DMS 273 treated with DMSO at 0.1 percent for 48 hours (cell line): ENCODE measurements at regions not wholly inside any gene's neighbourhood (a gene's known extent, or its start where the extent isn't known, plus 50 kb on each side); places are given as distances from the start of the nearest gene placed in this dataset.

ENCODE experiments used
- DNase-seq: peaks from one replicate; lab custom pipeline; 2025; lab: John Stamatoyannopoulos, UW

DNA sequence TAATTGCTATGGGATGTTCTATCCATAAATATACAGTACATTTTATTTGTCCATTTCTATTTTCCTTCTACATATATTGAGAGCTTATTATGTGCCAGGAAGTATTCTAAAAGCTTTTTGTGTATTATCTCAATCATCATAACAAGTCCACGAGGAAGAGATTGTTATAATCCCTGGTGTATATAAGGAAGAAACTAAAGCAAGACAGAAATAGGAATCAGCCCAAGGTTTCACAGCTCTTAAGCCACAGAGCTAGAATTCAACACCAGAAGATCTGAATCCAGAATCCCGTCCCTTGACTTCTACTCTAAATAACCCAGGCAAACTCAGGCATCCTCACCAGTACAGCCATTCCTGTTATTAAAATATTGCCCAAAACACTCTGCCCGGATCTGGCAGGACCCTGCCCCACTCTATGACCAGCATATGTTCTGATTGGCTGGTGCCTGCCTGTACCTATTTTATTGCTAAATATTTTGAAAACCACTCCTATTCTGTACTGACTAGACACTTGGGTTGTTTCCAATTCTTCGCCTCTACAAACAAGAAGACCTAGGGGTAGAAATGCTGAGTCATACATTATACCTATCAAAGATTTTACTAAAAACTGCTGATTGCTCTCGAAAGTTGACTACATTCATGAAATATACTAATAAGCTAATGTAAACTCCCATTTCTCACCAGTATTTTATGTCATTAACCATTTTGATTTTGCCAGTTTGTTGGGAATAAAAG, 297.4 kb downstream of the ENC1 start:
- no peak for DNase-seq

DNA sequence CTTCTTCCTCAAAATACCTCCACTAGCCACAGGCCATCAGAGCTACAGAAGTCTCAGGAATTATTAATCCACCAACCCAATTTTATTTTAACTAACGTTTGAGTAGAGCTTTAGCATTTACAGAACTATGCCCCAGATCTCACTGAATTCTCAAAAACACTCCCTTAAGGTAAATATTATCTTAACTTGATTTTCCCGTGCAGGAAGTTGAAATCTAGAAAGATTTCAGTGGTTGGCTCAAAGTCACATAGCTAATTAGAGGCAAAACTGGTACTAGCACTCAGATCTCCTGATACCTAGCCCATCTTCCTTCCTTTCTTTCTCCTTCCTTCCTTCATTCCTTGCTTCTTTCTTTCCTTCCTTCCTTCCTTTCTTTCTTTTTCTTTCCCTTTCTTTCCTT, 298.3 kb downstream of the ENC1 start:
- DNase-seq = no peak

- no peak for DNase-seq
Observed at GRCh38 chr5:74341221-74341620, 299.3 kb downstream of the ENC1 start.

- no peak for DNase-seq
Observed at GRCh38 chr5:74340476-74340875, 300.1 kb downstream of the ENC1 start.

DNA sequence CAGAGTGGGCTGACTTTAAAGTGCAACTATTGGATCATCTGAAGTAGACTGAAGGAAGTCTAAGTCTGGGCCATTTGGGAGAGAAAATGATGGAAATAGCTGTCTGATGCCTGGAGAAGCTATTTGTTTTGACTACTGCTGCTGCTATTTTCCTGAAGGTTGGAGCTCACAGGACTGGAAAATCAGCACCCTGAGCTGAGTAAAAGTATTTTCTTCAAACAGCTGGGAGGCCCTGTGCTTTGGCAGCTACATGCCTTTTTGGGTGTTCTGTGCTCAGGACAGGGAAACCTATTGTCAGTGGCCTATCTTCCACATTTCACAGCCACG, 302.6 kb downstream of the ENC1 start:
- DNase-seq = no peak

DNA sequence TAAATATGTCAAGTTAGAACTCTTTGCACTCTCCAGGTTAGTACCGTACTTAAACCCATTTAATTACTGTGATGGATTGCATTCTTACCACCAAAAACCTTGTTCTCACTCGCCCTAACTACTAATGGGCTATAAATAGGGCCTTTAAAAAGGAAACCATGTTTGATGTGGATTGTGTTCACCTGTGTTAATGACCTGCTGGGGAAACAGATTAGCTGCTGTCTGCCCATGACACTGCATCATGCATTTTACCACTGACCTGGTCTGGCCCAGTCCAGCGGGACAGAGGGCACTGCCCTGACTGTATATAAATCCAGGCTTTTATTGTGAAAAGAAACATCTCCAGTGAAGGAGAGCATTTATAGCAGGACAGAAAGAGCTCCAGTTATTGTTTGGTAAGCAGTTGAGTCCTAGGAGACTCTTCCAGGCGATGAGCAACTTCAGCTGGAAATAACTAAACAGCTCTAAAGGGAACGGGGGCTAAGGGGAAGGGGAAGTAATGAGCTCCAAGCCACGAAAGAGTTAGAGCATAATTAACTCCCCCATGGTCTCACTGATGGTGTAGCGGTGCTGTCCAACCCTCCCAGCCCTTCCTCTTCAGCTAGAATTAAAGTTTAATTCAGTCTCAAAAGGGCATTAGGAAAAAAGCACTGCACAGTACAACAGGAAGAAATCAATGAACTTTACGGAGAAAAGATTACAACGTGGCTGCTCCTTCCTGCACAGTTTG, 303.1 kb downstream of the ENC1 start:
- DNase-seq = no peak

GRCh38 chr5:74336297-74336696, 304.2 kb downstream of the ENC1 start:
- peak; percentile 16 for DNase-seq

DNA sequence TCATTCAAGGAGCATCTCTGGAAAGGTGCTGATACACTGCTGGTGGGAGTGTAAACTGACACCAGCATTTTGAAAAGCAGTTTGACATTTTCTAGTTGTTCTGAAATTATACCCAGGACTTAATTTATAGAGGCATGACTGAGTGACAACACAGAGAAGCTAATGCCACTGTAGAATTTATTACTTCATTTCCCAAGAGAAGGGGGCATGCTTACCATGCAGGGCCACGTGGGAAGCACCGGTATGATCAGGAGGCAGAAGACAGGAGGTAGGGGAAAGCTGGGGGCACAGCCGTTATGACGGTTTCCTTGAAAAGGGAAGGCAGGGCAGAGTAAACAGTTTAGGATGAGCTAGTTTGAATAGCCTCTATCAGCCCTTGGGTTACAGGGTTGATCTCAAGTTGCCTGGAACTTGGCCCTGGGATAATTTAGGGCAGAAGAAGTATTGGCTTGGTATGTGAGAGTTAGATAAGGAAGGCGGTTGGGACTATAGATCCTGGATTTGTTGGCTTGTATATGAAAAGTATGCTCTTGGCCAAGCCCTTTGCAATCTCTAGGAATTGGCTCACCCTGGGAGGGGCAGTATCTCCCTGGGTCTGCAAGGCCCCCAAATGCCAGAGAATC, 305.7 kb downstream of the ENC1 start:
- DNase-seq = no peak

GRCh38 chr5:74334062-74334761, 306.3 kb downstream of the ENC1 start:
- no peak for DNase-seq

DNA sequence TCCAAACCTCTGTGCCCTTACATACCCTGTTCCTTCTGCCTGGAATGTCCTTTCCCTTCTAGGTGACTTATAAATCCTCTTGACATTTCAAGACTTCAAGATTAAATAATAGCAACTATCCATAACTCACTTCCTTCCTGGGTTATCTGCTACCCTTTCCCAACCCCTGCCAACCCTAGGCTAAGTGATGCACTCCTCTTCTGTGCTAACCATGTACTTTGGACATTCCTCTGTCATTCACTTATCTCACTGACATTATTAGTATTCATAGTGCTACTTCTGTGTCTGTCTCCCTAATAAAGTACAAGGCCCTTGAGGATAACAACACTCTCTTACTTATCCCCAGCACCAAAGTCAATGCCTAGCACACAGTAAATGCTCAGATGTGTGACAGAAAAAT, 307.1 kb downstream of the ENC1 start:
- DNase-seq = no peak

GRCh38 chr5:74332682-74333081, 307.8 kb downstream of the ENC1 start:
- DNase-seq = no peak

DNA sequence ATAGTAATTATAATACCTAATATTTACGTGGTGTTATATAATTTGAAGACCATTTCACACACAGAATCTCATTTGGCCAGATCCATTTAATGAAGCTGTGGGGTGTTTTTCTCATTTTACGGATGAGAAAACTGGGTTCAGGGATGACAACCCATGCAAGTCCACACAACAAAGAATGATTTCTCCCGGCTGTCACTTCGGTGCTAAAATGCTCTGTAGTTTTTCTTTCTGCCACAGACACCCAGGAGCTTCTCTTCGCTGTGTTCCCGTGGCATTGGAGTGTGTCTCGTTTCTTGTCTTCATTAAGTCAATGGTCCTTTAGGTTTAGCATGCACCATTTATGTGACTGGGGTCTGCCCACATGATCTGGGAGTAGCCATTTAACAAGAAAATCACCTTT, 308.5 kb downstream of the ENC1 start:
- DNase-seq = no peak

GRCh38 chr5:74328221-74328630, 312.3 kb downstream of the ENC1 start:
- DNase-seq = no peak

- DNase-seq = no peak
Observed at GRCh38 chr5:74327339-74327685, 313.2 kb downstream of the ENC1 start.

DNA sequence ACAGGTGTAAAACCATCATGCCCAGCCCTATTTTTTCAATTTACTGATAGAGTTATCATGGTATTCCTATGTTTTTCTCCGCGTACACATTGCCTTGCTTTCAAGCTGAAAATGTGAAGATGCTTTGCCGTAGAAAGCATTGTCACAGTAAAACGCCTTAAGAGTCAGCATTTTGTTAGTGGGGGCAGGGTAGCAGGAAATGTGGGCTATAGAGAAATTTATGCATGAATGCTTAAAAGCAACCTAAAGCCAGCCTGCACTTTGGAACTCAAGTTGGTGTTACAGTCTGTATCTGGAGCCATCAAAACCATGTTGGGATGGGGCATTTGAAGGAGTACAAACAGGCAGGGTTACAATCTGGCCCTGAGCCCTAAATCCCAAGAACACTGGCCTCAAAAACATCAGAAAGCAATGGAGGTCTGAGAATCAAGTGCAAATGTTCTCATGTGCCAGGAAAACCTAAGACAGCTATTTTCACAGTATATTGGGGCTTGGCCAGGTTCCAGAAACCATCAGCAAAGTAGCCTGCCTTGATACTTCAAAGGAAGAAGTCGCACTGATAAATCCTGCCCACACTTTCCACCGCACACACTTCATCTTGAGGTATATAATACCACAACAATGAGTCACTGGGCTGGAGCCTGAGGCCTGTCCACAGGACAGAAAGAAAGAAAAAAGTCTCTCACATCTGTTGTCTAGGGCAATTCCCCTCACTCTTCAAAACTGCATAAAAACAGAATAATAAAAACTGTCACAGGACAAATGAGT, 313.8 kb downstream of the ENC1 start:
- DNase-seq = peak; percentile 67

- no peak for DNase-seq
Observed at GRCh38 chr5:74325866-74326265, 314.7 kb downstream of the ENC1 start.

GRCh38 chr5:74324556-74324955, 316.0 kb downstream of the ENC1 start:
- no peak for DNase-seq

GRCh38 chr5:74322944-74323343, 317.6 kb downstream of the ENC1 start:
- no peak for DNase-seq

DNA sequence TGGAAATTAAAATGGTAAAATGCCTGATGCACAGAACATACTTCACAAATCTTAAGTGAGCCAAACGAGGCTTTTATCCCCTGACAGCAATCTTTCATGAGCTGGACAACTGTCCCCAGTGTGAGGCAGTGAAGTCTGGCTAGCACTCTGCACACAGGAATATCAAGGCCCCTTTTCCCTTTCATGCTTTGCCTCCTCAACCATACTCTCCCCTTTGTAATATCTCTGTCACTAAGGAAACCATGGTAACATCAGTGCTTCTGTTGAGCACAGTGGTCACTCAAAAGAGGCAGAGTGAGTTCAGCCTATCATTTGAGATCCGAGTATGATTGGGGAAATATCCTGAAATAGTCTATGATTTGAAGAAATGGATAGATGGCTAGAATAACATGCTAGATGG, 318.3 kb downstream of the ENC1 start:
- no peak for DNase-seq

- DNase-seq = no peak
Observed at GRCh38 chr5:74321326-74321725, 319.2 kb downstream of the ENC1 start.

DNA sequence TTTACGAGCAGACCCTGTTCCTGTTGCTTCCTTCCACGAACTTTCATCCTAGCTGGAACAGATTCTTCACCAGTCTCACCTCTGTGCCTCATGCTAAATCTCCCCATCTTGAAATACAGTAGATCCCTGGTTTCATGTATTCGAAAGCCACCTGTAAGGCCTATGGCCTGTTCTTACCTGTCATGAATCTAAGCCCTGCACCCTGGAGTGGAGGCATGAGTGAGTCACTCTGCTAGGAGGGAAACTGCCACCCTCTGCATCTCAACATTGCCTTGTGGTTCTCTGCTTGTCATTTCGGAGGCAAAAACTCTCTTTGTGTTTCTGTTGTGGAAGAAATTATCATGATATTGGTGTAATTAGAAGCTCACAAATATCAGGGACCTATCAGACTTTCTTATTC, 320.0 kb downstream of the ENC1 start:
- no peak for DNase-seq

- no peak for DNase-seq
Observed at GRCh38 chr5:74319076-74319475, 321.5 kb downstream of the ENC1 start.
